SK-N-SH treated with all-trans-retinoic acid at 6 μM for 48 hours (cell line): ENCODE measurements at regions not wholly inside any gene's neighbourhood (a gene's known extent, or its start where the extent isn't known, plus 50 kb on each side); places are given as distances from the start of the nearest gene placed in this dataset.

Experiments used
- ATAC-seq: fragments of 200-7000 bp; cut with Tn5 transposase; 3 replicates; pipeline ENCODE4 v1.9.1; 2020; ENCODE audit warnings: mild to moderate bottlenecking, moderate library complexity
- BACH2 ChIP-seq: fragments of 250-450 bp; sonication (Bioruptor Pico); IDR thresholded peaks from 2 replicates; pipeline ENCODE4 v1.9.0; 2021; ENCODE audit warnings: mild to moderate bottlenecking, borderline replicate concordance
- CSDC2 ChIP-seq: fragments of 250-450 bp; sonication (Bioruptor Pico); IDR thresholded peaks from 2 replicates; pipeline ENCODE4 v1.5.0; 2020; ENCODE audit warnings: mild to moderate bottlenecking, moderate library complexity
- GLIS3 ChIP-seq: fragments of 250-450 bp; sonication (Bioruptor Pico); IDR thresholded peaks from 2 replicates; pipeline ENCODE4 v1.5.0; 2020; ENCODE audit warnings: mild to moderate bottlenecking, moderate library complexity
- ISL1 ChIP-seq: fragments of 250-450 bp; sonication (Bioruptor Pico); IDR thresholded peaks from 2 replicates; pipeline ENCODE4 v2.1.2; 2022; ENCODE audit warnings: mild to moderate bottlenecking, moderate library complexity
- PPARA ChIP-seq: fragments of 250-450 bp; sonication (Bioruptor Pico); IDR thresholded peaks from 2 replicates; pipeline ENCODE4 v1.5.0; 2020; ENCODE audit warnings: mild to moderate bottlenecking, borderline replicate concordance
- RARB ChIP-seq: fragments of 250-450 bp; sonication (Bioruptor Pico); IDR thresholded peaks from 2 replicates; pipeline ENCODE4 v1.8.0; 2021; ENCODE audit warnings: mild to moderate bottlenecking, moderate library complexity
- SNAI2 ChIP-seq: fragments of 250-450 bp; sonication (Bioruptor Pico); IDR thresholded peaks from 2 replicates; pipeline ENCODE4 v1.5.0; 2020; ENCODE audit warnings: mild to moderate bottlenecking, moderate library complexity
- TOX ChIP-seq: fragments of 250-450 bp; sonication (Bioruptor Pico); IDR thresholded peaks from 2 replicates; pipeline ENCODE4 v1.8.0; 2021; ENCODE audit warnings: mild to moderate bottlenecking, moderate library complexity, borderline replicate concordance
- ZC3H10 ChIP-seq: fragments of 250-450 bp; sonication (Bioruptor Pico); IDR thresholded peaks from 2 replicates; pipeline ENCODE4 v1.5.1; 2021; ENCODE audit warnings: mild to moderate bottlenecking, moderate library complexity
- ZFP3 ChIP-seq: fragments of 250-450 bp; sonication (Bioruptor Pico); IDR thresholded peaks from 2 replicates; pipeline ENCODE4 v1.5.0; 2020; ENCODE audit warnings: mild to moderate bottlenecking, moderate library complexity
- ZFP30 ChIP-seq: fragments of 450-650 bp; formaldehyde crosslinking; IDR thresholded peaks from 2 replicates; pipeline ENCODE4 v1.5.0; 2022; ENCODE audit warnings: mild to moderate bottlenecking, moderate library complexity
- ZNF565 ChIP-seq: fragments of 450-650 bp; formaldehyde crosslinking; conservative IDR thresholded peaks from 2 replicates; pipeline ENCODE4 v1.5.0; 2020; ENCODE audit warnings: low read depth, mild to moderate bottlenecking, moderate library complexity
- ZNF70 ChIP-seq: fragments of 450-650 bp; formaldehyde crosslinking; IDR thresholded peaks from 2 replicates; pipeline ENCODE4 v1.5.0; 2020; ENCODE audit warnings: mild to moderate bottlenecking, moderate library complexity
- ZNF8 ChIP-seq: fragments of 450-650 bp; formaldehyde crosslinking; IDR thresholded peaks from 2 replicates; pipeline ENCODE4 v1.5.0; 2020; ENCODE audit warnings: mild to moderate bottlenecking, moderate library complexity
- TF ChIP-seq, protein P1 (sequence below): fragments of 250-450 bp; sonication (Bioruptor Pico); IDR thresholded peaks from 2 replicates; pipeline ENCODE4 v1.8.0; 2021; ENCODE audit warnings: low read depth, mild to moderate bottlenecking, moderate library complexity, borderline replicate concordance
- TF ChIP-seq, protein P2 (sequence below): fragments of 250-450 bp; sonication (Bioruptor Pico); IDR thresholded peaks from 2 replicates; pipeline ENCODE4 v1.5.1; 2021; ENCODE audit warnings: mild to moderate bottlenecking, moderate library complexity
- TF ChIP-seq, protein P3 (sequence below): fragments of 250-450 bp; sonication (Bioruptor Pico); IDR thresholded peaks from 2 replicates; pipeline ENCODE4 v1.8.0; 2020; ENCODE audit warnings: mild to moderate bottlenecking, moderate library complexity, borderline replicate concordance
- TF ChIP-seq, protein P4 (sequence below): fragments of 250-450 bp; sonication (Bioruptor Pico); IDR thresholded peaks from 2 replicates; pipeline ENCODE4 v1.5.0; 2020; ENCODE audit warnings: mild to moderate bottlenecking, moderate library complexity
- TF ChIP-seq, protein P5 (sequence below): fragments of 250-450 bp; sonication (Bioruptor Pico); IDR thresholded peaks from 2 replicates; pipeline ENCODE4 v1.5.1; 2020; ENCODE audit warnings: low read depth, mild to moderate bottlenecking, moderate library complexity

DNA sequence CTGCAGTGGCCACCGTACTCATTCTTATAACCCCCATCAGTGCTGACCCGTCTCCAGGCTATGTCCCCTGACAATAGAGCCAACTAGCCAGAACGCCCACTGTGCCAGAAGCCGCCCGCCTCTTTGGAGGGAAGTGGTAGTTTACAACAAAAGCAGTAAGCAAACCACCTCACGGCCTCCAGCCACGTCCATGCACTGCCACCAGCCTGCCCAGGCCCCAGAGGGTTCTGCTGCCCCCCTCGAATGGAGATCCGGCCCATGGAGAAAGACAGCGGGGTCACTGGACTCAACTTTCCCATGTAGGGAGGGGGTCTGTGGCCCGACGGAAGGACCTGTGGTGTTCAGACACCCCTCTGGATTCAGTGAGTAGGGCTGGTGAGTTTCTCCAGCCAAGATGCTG, 340.3 kb downstream of the CTTN start:
- no peak for TF ChIP-seq ISL1
- TF ChIP-seq, protein P1, sequence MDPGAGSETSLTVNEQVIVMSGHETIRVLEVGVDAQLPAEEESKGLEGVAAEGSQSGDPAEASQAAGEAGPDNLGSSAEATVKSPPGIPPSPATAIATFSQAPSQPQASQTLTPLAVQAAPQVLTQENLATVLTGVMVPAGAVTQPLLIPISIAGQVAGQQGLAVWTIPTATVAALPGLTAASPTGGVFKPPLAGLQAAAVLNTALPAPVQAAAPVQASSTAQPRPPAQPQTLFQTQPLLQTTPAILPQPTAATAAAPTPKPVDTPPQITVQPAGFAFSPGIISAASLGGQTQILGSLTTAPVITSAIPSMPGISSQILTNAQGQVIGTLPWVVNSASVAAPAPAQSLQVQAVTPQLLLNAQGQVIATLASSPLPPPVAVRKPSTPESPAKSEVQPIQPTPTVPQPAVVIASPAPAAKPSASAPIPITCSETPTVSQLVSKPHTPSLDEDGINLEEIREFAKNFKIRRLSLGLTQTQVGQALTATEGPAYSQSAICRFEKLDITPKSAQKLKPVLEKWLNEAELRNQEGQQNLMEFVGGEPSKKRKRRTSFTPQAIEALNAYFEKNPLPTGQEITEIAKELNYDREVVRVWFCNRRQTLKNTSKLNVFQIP (CRISPR knock-in tag) = no peak
- TF ChIP-seq, protein P2, sequence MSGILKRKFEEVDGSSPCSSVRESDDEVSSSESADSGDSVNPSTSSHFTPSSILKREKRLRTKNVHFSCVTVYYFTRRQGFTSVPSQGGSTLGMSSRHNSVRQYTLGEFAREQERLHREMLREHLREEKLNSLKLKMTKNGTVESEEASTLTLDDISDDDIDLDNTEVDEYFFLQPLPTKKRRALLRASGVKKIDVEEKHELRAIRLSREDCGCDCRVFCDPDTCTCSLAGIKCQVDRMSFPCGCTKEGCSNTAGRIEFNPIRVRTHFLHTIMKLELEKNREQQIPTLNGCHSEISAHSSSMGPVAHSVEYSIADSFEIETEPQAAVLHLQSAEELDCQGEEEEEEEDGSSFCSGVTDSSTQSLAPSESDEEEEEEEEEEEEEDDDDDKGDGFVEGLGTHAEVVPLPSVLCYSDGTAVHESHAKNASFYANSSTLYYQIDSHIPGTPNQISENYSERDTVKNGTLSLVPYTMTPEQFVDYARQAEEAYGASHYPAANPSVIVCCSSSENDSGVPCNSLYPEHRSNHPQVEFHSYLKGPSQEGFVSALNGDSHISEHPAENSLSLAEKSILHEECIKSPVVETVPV (CRISPR knock-in tag) = no peak
- TF ChIP-seq ZFP30 = no peak
- TF ChIP-seq CSDC2 = no peak
- TF ChIP-seq PPARA (CRISPR knock-in tag) = no peak
- no peak for ATAC-seq

DNA sequence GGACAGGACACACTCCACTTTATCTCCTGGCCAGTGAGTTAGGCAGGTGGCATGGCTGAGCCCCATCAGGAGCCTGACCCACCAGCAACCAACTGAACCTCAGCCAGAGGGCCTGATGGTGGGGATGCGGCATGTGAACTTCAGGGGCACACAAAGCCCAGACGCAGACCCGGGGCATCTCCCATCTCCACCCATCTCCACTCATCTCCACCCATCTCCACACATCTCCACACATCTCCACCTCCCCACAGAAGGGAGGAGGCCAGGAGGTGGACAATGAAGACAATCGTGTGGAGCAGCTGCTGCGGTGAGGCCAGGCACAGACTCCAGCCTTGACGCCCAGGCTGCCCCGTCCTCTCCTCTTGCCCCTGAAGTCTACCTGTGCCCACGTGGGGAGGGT, 340.8 kb downstream of the CTTN start:
- no peak for TF ChIP-seq ZFP3 (CRISPR knock-in tag)
- TF ChIP-seq, protein P1 (CRISPR knock-in tag) = no peak
- TF ChIP-seq, protein P3, sequence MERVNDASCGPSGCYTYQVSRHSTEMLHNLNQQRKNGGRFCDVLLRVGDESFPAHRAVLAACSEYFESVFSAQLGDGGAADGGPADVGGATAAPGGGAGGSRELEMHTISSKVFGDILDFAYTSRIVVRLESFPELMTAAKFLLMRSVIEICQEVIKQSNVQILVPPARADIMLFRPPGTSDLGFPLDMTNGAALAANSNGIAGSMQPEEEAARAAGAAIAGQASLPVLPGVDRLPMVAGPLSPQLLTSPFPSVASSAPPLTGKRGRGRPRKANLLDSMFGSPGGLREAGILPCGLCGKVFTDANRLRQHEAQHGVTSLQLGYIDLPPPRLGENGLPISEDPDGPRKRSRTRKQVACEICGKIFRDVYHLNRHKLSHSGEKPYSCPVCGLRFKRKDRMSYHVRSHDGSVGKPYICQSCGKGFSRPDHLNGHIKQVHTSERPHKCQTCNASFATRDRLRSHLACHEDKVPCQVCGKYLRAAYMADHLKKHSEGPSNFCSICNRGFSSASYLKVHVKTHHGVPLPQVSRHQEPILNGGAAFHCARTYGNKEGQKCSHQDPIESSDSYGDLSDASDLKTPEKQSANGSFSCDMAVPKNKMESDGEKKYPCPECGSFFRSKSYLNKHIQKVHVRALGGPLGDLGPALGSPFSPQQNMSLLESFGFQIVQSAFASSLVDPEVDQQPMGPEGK = no peak
- TF ChIP-seq PPARA (CRISPR knock-in tag) = no peak
- TF ChIP-seq BACH2 (CRISPR knock-in tag) = no peak
- TF ChIP-seq ZC3H10 = no peak
- no peak for TF ChIP-seq ISL1
- TF ChIP-seq, protein P4, sequence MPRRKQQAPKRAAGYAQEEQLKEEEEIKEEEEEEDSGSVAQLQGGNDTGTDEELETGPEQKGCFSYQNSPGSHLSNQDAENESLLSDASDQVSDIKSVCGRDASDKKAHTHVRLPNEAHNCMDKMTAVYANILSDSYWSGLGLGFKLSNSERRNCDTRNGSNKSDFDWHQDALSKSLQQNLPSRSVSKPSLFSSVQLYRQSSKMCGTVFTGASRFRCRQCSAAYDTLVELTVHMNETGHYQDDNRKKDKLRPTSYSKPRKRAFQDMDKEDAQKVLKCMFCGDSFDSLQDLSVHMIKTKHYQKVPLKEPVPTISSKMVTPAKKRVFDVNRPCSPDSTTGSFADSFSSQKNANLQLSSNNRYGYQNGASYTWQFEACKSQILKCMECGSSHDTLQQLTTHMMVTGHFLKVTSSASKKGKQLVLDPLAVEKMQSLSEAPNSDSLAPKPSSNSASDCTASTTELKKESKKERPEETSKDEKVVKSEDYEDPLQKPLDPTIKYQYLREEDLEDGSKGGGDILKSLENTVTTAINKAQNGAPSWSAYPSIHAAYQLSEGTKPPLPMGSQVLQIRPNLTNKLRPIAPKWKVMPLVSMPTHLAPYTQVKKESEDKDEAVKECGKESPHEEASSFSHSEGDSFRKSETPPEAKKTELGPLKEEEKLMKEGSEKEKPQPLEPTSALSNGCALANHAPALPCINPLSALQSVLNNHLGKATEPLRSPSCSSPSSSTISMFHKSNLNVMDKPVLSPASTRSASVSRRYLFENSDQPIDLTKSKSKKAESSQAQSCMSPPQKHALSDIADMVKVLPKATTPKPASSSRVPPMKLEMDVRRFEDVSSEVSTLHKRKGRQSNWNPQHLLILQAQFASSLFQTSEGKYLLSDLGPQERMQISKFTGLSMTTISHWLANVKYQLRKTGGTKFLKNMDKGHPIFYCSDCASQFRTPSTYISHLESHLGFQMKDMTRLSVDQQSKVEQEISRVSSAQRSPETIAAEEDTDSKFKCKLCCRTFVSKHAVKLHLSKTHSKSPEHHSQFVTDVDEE (CRISPR knock-in tag) = no peak
- no peak for TF ChIP-seq RARB (CRISPR knock-in tag)
- ATAC-seq = no peak

DNA sequence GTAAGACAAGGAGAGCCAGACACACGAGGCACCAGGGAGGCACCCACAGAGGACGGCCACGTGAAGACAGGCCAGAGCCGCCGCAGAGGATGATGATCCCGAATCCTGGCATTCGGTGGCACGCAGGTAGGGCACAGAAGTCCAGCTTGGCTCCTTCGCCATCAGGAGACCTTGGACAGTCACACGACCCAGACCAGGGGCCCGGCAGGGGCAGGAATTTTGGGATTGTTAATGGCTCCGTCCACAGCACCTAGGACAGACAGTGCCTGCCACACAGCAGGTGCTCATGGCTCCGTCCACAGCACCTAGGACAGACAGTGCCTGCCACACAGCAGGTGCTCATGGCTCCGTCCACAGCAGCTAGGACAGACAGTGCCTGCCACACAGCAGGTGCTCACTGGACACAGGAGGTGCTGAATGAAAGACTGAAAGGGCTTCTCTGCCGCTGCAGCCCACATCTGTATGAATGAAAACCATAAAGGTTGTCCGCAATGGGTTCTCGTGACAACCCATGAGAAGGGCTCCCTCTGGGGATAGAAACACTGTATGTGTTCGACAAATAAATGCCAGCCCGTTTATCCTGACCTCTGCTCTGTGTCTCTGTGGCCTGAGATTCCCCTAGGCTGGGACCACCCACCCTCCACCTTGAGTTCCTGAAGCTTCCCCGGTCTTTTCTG, 341.6 kb downstream of the CTTN start:
- ATAC-seq = no peak
- TF ChIP-seq, protein P5, sequence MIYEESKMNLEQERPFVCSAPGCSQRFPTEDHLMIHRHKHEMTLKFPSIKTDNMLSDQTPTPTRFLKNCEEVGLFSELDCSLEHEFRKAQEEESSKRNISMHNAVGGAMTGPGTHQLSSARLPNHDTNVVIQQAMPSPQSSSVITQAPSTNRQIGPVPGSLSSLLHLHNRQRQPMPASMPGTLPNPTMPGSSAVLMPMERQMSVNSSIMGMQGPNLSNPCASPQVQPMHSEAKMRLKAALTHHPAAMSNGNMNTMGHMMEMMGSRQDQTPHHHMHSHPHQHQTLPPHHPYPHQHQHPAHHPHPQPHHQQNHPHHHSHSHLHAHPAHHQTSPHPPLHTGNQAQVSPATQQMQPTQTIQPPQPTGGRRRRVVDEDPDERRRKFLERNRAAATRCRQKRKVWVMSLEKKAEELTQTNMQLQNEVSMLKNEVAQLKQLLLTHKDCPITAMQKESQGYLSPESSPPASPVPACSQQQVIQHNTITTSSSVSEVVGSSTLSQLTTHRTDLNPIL (CRISPR knock-in tag) = no peak
- TF ChIP-seq, protein P3 = no peak
- TF ChIP-seq, protein P2 (CRISPR knock-in tag) = no peak
- TF ChIP-seq ZNF70 (CRISPR knock-in tag) = no peak
- TF ChIP-seq, protein P4 (CRISPR knock-in tag) = no peak
- TF ChIP-seq ISL1 = no peak
- no peak for TF ChIP-seq ZFP30
- no peak for TF ChIP-seq SNAI2 (CRISPR knock-in tag)
- no peak for TF ChIP-seq TOX
- no peak for TF ChIP-seq BACH2 (CRISPR knock-in tag)
- TF ChIP-seq ZNF565 = no peak
- TF ChIP-seq GLIS3 (CRISPR knock-in tag) = no peak
- no peak for TF ChIP-seq ZNF8 (CRISPR knock-in tag)
